Stimulated activated naive CD4-positive, alpha-beta T cell treated with Interleukin-2 at 50 U/mL for 16 hours (primary cell): ENCODE measurements at regions not wholly inside any gene's neighbourhood (a gene's known extent, or its start where the extent isn't known, plus 50 kb on each side); places are given as distances from the start of the nearest gene placed in this dataset.

ENCODE experiments used
- DNase-seq: peaks from one replicate; lab custom pipeline; 2025; lab: John Stamatoyannopoulos, UW

DNA sequence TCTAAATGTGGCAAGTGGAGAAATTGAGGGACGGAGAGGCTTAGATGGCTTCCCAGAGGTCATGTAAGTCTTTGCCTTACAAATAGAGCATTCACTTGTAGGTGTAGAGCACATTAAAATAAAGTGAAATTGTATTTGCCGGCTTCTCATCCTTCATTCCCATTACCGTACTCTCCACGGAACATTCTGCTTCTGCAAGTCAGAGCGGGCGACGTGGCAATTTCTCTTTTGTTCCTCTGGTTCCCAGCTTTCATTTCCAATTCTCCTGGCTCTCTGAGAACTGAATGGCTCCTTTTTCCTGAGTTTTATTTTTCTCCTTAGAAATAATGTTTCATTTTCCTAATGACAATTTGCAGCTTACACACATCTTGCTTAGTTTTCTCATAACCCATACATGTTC, 51.3 kb upstream of the PFKP start:
- no peak for DNase-seq

DNA sequence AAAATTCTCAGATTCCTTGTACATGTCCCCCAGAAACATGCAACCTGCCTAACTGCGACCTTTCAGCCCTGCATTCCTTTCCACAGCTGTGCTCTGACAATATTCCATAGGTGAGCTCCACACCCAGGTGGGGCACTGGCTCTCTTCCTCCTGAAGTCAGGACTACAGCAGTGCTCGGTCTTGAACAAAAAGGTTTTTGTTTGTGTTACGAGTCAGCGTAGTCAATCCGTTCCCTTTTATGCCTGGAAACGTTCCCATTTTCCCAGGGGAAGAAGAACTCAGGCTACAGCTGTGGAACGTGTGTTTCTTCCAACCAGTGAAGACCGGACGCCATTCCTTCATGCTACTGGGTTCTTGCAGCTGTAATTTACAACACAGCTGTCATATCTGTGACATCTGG, 52.4 kb upstream of the PFKP start:
- DNase-seq, result no peak

DNA sequence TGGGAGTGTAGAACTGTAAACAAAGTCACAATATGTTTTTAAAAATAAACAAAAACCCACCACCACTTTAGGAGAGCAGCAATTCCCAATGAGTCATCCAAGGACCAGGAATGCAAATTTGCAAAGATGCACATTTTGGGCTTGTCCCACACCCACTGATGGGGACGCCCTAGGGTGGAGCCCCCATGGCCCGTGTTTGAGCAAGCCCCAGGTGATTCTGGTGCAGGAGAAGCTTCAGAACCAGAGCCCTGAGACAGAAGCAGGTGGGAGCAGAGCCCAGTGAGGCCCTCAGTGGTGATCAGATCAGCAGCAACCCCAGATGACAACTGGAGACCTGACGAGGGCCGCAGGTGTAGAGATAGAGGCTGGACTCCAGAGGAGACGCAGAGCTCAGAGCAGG, 55.1 kb upstream of the PFKP start:
- DNase-seq, result no peak

DNA sequence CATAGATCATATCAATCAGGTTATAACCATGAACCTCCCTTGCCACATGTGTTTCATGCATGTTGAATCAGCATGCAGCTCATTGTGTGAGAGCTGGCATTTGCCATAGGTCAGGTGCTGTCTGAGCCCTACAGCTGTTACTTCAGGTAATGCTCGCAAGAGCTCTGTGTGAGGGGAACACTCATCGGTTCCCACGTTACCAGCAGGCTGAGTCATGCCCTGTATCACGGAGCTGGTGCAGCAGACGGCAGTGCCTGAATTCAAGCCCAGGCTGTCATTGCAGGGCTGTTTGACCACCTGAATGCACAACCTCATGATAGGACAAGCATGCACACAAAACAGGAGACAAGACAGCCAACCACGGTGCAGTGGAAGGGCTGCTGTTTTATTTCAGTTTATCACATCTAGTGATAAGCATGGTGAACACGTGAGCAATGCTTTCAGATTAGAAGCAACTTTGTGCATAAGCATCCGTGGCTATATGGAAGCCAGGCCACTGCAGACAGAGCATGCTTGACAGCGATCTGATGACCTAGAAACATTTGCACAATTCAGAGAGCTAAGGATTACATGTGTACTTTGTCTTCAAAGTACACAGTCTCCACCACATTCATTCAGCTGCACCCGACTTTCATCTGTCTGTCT, 56.4 kb upstream of the PFKP start:
- DNase-seq, result no peak

DNA sequence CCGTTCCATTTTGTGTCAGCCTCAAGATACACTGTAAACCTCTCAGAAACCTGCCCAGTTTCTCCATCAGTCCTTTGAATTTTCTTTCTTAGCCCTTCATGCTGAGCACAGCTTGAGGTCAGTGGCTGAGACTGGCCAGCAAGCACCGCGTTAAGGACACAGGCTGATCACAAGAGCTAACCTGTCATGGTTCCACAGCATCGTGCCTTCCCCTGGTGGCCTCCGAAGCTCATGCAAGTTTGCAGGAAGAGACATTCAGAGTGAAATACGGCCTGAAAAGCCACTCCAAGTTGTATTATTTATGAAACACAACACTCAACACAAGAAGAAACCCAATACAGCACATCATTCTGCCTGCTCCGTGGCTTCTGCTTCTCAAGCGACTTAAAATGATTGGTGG, 57.0 kb upstream of the PFKP start:
- DNase-seq, result no peak

DNA sequence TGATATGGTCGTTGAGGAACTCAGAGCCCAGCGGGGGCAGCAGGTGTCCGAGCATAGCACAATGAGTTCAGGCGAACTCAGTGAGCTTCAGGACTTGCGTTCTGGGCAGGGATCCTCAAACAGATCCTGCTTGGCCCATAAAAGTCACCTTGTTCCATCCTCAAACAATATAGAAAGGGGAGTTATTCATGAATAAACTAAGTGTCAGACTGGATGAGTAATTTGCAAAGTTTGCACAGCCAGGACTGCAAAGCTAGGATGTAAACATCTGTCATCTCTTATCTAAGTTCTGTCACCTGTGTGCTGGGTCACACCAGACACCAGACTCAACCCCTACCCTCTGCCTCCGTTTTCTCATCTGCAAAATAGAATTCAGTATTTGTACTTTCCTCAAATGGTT, 58.0 kb upstream of the PFKP start:
- DNase-seq, result no peak

DNA sequence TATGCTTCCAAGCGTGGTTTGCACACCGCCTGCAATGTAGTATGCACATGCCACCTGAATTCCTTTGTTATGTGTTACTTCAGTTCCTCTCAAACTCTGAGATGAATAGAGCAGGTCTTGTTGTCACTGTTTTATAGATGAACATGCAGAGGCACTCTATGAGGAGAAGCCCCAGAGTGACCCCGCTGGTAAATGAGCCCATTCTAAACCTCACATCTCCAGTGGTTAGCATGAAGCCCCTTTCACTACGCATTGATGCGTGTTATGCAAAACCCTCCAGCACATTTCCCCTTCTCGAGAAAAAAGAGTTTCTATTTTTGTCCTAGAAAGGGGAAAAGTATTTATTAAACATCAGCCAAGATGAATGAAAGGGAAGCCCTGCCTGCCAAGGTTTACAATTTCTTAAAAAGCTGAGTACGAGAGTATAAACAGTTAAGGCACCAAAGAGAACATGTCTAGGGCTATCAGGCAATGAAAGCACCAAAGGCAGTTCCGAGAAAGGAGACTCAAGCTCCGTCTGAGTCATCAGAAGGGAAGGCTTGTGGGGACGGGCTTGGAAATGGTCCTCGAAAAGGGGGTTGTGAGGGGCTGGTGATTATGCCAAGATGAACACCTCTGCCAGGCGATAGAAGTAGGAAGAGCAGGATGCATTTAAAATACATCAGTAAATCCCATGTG, 58.7 kb upstream of the PFKP start:
- DNase-seq, result no peak

DNA sequence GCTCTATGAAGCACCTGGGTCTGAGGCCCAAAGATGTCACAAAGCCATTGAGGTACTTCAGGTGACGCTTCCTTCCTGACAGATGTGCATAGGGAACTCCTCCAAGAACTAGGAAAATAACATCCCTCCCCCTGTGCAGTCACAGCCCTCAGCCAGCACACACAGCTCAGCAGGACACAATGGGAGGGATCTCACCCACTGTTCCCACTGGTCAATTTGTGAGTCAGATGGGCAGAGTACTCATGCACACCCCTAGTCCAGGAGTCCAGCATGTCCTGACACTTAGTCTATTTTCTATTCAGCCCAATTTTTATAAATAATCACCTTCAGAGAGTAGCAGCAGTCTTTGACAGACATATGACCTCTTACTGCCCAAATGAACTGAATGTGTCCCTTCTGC, 60.7 kb upstream of the PFKP start:
- DNase-seq, result no peak

DNA sequence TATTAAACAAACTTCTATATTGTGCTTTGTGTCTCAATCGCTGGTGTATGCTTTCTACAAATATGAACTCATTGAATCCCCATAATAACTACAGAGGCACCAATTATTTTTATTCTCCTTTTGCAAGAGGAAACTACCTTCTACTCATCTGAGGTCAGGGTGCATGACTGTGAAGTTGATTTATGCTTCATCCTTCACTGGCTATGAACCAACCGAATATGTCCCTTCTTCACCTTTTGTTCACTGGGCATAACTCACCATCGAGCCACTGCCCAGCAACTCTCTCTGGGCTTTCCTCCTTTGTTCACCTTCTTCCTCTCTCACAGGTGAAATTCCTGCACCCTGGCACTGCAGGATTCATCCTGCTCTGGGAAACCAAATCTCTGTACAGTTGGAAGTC, 61.3 kb upstream of the PFKP start:
- no peak for DNase-seq

DNA sequence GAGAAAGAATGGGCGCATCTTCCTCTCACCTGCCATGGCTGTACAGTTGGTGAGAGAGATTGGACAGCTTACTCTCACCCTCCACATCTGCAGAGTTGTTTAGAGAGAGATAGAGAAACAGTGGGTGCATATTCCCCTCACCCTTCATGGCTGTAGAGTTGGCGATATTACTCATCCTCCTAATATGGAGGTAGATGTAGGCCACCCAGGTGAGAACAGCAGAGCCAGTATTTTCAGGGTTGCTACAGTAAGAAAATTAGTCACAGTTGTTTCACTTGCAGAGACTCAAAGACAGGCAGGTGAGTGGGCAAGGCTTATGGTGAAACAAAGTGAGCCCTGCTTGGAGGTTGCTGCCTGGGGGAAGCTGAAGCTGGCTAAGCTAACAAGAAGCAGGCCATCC, 65.0 kb upstream of the PFKP start:
- DNase-seq, result no peak

DNA sequence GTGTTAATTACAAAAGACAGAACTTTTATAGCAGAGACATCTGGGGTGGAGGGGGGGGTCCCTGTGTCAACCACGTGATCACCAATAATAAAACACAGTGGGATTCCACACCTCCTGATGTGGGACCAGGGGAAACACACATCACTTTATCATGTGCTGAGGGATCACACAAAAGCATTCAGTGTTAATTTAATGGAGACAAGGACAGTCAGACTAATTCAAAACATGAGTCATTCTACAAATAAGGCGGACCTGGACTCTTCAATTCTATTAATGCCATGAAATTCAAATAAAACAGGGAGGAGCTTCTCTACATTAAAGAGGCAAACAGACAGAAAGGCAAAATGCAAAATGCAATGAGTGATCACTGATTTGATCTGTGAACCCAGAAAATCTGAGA, 67.3 kb upstream of the PFKP start:
- no peak for DNase-seq

DNA sequence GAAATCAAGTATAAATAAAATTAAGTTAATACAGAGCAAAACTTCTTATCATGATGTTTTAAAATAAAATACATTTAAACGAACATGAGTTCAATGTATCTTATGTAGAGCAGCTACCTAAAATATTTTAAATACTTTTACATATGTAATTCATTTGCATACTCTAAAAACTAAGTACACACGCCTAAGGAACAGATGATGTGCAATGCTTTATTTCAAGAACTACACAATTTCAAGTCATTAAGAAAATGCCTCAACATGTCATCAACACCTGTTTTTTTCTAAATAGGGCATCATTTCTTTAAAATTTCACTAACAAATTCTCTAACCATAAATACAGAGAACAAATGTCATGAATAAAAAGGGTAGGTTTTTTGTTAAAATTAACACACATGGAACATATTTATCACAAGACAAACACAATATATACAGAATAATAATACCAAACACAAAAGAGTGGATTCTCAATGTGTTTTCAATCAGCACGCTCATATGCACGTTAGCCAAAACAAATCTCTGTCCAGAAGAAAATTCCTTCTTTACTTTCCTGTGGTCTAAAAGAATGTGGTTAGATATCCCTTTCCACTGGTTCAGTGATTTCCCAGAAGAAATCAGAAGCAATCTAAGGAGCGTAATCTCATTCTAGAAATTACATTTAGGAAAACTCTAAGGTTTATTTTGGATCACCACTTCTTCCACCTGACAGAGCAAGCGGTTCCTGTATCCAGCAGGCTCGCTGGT, 73.0 kb upstream of the PFKP start:
- no peak for DNase-seq

DNA sequence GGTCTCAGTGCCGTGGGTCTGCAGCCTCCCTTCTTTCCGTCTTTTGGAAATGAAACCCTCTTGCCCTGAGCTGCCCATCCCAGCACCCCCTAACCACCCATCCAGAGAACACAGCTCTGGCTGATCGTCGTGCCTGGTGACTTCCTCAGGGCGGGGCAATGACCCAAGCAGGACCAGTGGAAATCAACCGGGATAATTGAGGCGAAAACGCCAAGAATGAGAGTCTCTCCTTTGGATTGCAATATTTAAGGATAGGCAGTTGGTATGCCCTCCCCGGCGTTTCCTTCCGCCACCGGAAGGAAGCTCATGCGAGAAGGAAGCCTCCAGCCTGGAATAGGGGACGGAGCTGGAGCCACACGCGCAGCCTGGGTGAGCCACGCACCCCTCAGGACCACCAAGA, 73.7 kb upstream of the PFKP start:
- DNase-seq, result no peak

DNA sequence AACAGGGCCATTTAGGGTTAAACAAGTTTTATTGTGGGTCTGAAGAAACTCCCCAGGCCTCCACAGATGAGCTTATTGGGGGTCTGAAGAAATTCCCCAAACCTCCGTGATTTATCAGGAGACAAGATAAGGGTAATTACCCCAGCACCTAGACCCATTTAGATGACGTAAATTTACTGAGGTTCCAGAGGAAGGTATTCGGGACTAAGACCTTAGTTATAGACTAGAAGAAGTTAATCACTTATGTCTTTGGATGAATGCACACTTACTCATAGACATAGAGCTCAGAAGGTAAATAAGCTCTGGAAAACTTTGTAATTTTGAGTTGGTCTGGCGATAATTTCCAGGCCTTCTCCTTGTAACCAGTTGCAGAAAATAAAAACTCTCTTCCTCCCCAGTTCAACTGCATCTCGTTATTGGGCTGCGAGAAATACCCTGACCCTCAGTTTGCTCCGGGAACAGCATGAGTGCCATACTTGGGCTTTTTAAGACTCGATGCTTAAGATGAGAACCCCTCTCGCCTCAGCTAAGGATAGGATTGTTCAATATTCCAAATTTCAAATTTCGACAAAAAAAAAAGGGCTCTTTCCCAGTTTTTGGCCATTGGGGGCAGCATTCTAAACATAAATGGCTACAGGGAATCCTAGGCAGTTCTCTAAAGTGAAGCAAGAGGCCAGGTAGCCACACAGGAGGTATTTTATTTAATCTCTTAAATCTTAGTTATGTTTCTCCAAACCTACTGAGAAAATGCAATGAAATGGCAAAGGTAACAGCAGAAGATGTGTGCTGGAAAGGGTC, 74.7 kb upstream of the PFKP start:
- DNase-seq, result no peak

DNA sequence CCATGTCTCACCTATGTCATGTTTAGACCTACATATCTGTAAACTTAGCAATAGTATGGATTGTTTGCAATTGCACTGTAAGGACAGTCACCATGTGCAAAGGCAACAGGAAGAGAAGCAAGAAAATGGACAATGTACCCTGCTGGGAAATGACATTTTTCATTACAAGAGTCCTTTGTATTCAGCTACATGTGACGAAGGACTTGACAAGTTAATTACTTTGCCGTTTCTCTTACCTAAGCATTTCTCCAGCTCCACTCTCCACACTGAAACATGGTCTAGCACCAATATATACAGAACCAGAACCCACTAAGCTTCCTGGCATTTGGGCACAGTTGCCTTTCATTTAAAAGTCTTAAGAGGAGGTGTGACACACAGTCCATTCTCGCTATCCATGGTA, 76.6 kb upstream of the PFKP start:
- no peak for DNase-seq

DNA sequence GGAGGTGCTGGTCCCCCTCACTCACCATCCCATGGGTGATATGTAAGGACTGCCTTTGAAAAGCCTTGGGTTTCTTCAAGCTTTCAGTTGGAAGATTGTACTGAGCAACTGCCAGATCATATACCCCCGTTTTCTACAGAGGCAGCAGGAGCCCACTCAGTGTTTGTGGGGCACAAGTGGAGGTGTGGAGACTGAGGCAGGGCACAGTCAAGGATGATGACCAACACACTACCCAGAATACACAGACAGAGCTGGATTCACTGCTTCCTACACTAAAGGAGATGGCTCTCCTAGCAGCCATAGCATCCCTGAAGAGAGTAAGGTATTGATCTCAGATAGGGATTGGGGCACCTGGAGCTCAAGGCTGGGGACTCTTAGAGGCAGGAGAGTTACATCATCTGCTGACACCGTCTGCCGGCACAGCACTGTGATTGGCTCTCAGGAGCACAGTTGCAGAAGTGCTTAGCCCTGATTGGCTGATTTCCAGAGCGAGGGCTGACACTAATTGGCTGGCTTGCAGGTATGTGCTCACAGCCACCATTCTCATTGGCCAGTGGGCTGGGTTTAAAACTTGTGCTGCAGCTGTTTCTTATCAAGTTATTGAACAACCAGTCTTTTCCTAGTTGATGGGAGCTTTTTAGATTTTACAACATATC, 77.9 kb upstream of the PFKP start:
- DNase-seq, result no peak

DNA sequence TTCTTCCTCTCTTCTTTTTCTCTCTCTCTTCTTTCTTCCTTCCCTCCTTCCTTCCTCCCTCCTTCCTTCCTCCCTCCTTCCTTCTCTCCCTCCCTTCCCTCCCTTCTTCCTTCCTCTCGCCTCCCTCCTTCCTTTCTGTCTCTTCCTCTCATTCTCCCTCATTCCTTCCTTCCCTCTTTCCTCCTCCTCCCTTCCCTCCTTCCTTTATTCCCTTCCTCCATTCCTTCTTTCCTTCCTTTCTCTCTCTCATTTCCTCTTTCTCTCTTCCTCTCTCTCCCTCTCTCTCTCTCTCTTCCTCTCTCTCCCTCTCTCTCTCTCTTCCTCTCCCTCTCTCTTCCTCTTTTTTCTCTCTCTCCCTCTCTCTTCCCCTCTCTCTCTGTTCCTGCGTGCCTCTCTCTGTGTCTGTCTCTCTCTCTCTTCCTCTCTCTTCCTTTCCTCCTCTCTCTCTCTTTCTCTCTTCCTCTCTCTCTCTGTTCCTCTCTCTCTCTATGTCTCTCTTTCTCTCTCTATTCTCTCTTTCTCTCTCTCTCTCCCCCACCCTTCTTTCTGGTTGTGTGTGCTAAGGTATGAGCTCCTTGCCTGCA, 80.1 kb upstream of the PFKP start:
- no peak for DNase-seq

DNA sequence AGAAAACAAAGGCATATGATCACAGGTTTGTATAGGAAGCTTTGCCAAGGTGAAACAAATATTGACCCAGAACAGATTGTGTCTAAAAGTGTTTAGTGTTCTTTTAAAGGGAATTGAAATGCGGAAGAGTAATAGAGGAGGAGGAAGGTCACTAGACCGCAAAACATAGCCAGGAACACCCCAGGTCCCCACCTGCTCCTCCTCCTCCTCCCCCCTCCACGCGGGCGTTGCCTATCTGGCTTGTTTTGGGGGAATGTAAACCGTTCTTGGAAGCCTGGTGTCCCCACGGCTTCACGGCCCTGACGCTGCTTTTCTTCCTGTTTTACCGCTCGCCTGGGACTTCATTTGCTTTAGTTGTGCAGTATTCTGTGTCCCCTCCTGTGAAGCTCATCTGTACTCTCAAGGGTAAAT, 81.0 kb upstream of the PFKP start:
- no peak for DNase-seq

DNA sequence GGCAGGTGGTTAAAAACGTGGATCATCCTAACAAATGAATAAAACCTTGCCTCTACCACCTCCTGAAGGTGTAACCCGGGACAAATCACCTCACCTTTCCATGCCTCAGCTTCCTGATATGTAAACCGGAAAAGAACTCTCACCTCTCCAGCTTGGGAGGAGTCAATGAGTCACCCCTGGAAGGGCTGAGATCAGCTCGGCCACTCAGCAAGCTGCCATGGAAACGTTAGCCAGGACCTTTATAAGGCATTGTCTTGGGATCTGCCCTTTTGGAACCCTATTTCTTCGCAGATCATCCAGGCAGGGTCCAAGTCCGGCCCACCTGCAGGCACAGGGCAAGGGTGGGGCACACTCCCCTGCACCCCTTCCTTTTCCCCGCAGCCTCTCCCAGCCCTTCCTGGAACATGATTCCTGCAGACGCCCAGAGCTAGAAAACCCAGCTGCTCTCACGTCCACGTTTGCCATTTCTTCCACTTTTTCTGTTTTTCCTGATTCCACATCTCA, 81.6 kb upstream of the PFKP start:
- no peak for DNase-seq

DNA sequence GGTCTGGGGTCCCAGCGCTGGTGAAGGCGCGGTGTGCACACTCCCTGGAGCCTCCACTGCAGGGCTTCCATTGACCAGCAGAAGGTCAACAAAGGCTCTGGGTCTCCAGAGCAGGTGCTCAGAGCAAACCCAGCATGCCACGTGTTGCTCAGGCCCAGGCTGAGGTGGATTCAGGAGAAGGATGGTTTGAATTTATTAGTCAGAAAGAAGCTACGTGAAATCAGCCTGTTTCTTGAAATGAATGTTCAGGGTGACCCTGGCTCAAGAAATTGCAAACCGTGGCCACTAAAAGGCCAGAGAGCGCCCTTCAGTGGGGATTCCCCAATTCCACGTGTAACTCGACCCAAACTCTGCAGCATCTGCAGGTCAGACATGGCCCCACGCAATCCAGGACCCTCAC, 82.7 kb upstream of the PFKP start:
- no peak for DNase-seq

DNA sequence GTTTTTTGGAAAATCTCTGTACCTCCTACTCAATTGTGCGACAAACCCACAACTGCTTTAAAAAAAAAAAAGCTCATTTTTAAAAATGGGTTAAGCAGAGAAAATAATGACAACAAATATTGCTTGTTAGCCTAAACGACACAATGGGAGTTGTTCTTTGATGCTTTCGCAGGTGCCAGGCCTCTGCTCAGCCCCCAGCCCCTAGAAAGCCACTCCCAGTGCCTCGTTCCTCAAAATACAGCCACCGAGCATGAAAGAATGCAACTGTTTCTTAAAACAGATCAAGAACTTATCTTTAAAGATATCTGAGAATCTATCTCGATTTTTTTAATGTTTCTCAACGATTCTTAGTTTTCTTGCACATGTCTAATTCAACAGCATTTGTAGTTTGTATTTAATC, 85.2 kb upstream of the PFKP start:
- DNase-seq, result no peak

DNA sequence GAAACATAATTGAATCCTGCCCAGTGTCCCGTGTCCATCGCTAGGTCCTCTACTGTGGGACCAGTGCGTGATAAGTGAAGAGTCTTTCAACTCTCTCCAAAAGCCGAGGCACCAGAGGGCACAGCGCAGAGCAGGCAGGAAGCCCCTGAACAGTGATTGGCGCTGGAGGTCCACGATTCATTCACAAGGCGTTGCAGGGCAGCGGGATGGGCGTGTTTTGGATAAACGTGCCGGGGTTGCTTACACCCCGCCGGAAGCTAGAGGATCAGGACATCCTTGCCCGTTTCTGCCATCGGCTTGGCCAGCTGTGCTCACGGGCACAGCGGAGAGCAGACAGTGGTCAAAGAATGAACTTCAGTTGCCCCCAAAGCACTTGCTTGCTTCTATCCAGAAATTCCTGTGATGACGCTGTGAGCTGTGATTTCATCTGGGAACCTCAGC, 86.0 kb upstream of the PFKP start:
- no peak for DNase-seq
